GM13976 (cell line): ENCODE measurements at regions not wholly inside any gene's neighbourhood (a gene's known extent, or its start where the extent isn't known, plus 50 kb on each side); places are given as distances from the start of the nearest gene placed in this dataset.

Experiments
- DNase-seq: peaks from one replicate; pipeline ENCODE4 v3.0.0; 2012; ENCODE audit warnings: low spot score
- CTCF ChIP-seq: IDR thresholded peaks from 2 replicates; pipeline ENCODE4 v1.5.1; 2012; ENCODE audit warnings: borderline replicate concordance, mild to moderate bottlenecking; ENCODE audit not compliant: insufficient read depth; ENCODE audit errors: extremely low read depth, missing control alignments, control extremely low read depth
- in situ Hi-C: fragments of 300-500 bp; cut with MboI; formaldehyde crosslinking; loops from one replicate; pipeline ENCODE4 v1.12.0; 2022; ENCODE audit warnings: low sequenced_read_pairs, mixed read lengths, inconsistent platforms; ENCODE audit not compliant: unreplicated experiment

- in situ Hi-C loops = no loop called here
- DNase-seq = no peak
- TF ChIP-seq CTCF = no peak
Measured at GRCh38 chr12:24705216-24705615, 243.7 kb downstream of the BCAT1 start.

GRCh38 chr12:24701343-24701742 is 247.6 kb downstream of the BCAT1 start:
- in situ Hi-C loops = no loop called here
- no peak for TF ChIP-seq CTCF
- no peak for DNase-seq

GRCh38 chr12:24698972-24699371 is 249.9 kb downstream of the BCAT1 start:
- DNase-seq = no peak
- in situ Hi-C loops = no loop called here
- no peak for TF ChIP-seq CTCF

- no peak for TF ChIP-seq CTCF
- in situ Hi-C loops = no loop called here
- no peak for DNase-seq
Measured at GRCh38 chr12:24697769-24698168, 251.1 kb downstream of the BCAT1 start.

- no peak for DNase-seq
- in situ Hi-C loops = no loop called here
- TF ChIP-seq CTCF = no peak
Measured at GRCh38 chr12:24697295-24697694, 251.6 kb downstream of the BCAT1 start.

GRCh38 chr12:24696800-24697199 is 252.1 kb downstream of the BCAT1 start:
- no peak for TF ChIP-seq CTCF
- no peak for DNase-seq
- in situ Hi-C loops = no loop called here

- in situ Hi-C loops = no loop called here
- no peak for TF ChIP-seq CTCF
- DNase-seq = no peak
Measured at GRCh38 chr12:24695657-24696329, 253.1 kb downstream of the BCAT1 start.
